ENCODE measurements at regions not wholly inside any gene's neighbourhood (a gene's known extent, or its start where the extent isn't known, plus 50 kb on each side); places are given as distances from the start of the nearest gene placed in this dataset.
A peak's percentile ranks its signal among the peaks of the same experiment; 100 is the strongest.

DNA sequence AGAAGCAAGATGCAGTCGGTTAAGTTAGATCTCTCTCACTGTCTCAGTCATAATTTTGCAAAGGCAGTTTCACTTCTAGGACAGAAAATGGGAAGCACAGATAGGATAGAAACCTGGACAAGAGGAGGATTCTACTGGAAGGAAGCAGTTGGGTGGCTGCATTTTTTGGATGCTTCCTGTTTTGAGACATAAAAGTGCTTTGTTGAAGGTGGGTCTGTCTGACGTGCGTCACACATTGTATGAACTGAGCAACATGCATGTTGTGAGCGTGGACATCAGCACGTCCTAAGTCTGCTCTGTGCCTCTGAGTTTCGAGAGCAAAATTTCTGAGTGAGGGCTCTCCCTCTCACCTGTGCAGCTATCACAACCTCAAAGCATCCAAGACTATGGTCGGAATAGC, 68.7 kb upstream of the SNX9 start:
- peaks cover 0 to 20% (median 11%) of the 10 kb centered on the region in 4 donors for H3K4me1 ChIP-seq
- DNase-seq (ENCODE audit: low spot score in 2 of 2) = no peak
- H3K27me3 ChIP-seq = no peaks in the 10 kb centered on the region
- WGBS, 2 donors = 83 to 85% methylated on average over 7 of the region's 7 CpGs
- H3K36me3 ChIP-seq = no peaks in the 10 kb centered on the region
- TF ChIP-seq, protein P1, sequence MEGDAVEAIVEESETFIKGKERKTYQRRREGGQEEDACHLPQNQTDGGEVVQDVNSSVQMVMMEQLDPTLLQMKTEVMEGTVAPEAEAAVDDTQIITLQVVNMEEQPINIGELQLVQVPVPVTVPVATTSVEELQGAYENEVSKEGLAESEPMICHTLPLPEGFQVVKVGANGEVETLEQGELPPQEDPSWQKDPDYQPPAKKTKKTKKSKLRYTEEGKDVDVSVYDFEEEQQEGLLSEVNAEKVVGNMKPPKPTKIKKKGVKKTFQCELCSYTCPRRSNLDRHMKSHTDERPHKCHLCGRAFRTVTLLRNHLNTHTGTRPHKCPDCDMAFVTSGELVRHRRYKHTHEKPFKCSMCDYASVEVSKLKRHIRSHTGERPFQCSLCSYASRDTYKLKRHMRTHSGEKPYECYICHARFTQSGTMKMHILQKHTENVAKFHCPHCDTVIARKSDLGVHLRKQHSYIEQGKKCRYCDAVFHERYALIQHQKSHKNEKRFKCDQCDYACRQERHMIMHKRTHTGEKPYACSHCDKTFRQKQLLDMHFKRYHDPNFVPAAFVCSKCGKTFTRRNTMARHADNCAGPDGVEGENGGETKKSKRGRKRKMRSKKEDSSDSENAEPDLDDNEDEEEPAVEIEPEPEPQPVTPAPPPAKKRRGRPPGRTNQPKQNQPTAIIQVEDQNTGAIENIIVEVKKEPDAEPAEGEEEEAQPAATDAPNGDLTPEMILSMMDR (IDR thresholded peaks at IDR 0.05) = no peak
- TF ChIP-seq POLR2A (IDR thresholded peaks at IDR 0.05) (no peak), EP300 (IDR thresholded peaks at IDR 0.05) (no peak)
- no peak overlapping the region for H3K4me3 ChIP-seq
- H3K9me3 ChIP-seq = peaks cover 0 to 3% (median 0%) of the 10 kb centered on the region in 4 donors
- no peak overlapping the region for H3K27ac ChIP-seq

DNA sequence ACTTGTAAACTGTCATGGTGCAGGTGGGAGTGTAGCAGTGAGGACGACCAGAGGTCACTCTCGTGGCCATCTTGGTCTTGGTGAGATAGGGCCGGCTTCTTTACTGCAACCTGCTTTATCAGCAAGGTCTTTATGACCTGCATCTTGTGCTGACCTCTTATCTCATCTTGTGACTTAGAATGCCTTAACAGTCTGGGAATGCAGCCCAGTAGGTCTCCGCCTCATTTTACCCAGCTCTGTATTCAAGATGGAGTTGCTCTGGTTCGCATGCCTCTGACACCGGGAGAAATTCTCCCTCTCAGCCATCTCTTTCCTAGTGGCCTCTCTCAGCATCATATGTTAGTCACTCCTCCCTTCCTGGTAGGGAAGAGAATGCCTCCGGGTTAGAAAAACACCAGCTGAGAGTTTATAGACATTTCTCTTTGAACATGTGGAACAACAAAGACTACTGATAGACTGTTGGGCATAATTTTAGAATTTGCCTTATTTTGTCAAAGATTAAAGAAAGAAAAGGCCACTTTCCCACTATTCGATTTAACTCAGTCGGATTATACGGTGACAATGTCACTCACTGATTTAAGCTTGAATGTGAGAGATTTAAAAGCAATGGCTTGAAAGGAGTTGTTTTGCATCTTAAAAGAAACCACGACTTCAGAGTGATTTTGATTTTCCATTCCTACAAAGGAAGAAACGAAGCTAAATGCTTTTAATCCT, 67.9 kb upstream of the SNX9 start:
- 75 to 76% methylated on average over 10 to 12 of the region's 12 CpGs for WGBS, 2 donors
- no peaks in the 10 kb centered on the region for H3K36me3 ChIP-seq
- H3K4me1 ChIP-seq = peaks cover 0 to 20% (median 12%) of the 10 kb centered on the region in 4 donors
- no peak overlapping the region for H3K4me3 ChIP-seq
- no peaks in the 10 kb centered on the region for H3K27me3 ChIP-seq
- H3K27ac ChIP-seq = peak overlapping the region in 1 of 4 donors; percentile 55
- DNase-seq (ENCODE audit: low spot score in 2 of 2) = no peak
- TF ChIP-seq POLR2A (IDR thresholded peaks at IDR 0.05) (no peak), EP300 (IDR thresholded peaks at IDR 0.05) (no peak)
- TF ChIP-seq, protein P1 (IDR thresholded peaks at IDR 0.05) = no peak
- peaks cover 0 to 2% (median 0%) of the 10 kb centered on the region in 4 donors for H3K9me3 ChIP-seq

DNA sequence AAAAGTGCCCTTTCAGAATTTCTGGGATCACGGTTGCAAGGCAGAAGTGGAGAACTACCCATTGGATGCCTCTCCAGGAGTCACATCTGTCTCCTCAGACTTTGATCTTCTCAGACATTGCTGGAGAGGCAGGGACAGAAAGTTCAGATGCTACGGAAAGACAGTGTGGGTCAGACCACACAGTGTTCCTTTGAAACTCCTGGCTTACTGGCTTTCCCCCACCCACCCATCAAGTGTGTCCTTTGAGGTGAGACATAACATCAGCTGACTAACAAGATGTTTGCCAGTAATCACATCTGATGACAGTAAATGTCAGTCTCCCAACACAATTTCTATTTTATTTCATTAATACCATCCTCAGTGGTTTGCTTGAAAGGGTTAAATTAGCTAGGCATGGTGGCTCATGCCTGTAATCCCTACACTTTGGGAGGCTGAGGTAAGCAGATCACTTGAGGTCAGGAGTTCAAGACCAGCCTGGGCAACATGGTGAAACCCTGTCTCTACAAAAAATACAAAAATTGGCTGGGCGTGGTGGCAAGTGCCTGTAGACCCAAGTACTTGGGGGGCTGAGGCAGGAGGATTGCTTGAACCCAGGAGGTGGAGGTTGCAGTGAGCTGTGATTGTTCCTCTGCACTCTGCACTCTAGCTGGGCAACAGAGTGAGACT, 67.2 kb upstream of the SNX9 start:
- 76 to 83% methylated on average over 3 of the region's 3 CpGs for WGBS, 2 donors
- no peak overlapping the region for H3K4me3 ChIP-seq
- peak overlapping the region in 2 of 4 donors; percentile 52 to 55 for H3K27ac ChIP-seq
- DNase-seq (ENCODE audit: low spot score in 2 of 2) = no peak
- H3K27me3 ChIP-seq = no peaks in the 10 kb centered on the region
- no peaks in the 10 kb centered on the region for H3K9me3 ChIP-seq
- no peaks in the 10 kb centered on the region for H3K36me3 ChIP-seq
- peaks cover 0 to 24% (median 18%) of the 10 kb centered on the region in 4 donors for H3K4me1 ChIP-seq
- no peak for TF ChIP-seq EP300 (IDR thresholded peaks at IDR 0.05)
- TF ChIP-seq, protein P1 (IDR thresholded peaks at IDR 0.05) = no peak
- no peak for TF ChIP-seq POLR2A (IDR thresholded peaks at IDR 0.05)

DNA sequence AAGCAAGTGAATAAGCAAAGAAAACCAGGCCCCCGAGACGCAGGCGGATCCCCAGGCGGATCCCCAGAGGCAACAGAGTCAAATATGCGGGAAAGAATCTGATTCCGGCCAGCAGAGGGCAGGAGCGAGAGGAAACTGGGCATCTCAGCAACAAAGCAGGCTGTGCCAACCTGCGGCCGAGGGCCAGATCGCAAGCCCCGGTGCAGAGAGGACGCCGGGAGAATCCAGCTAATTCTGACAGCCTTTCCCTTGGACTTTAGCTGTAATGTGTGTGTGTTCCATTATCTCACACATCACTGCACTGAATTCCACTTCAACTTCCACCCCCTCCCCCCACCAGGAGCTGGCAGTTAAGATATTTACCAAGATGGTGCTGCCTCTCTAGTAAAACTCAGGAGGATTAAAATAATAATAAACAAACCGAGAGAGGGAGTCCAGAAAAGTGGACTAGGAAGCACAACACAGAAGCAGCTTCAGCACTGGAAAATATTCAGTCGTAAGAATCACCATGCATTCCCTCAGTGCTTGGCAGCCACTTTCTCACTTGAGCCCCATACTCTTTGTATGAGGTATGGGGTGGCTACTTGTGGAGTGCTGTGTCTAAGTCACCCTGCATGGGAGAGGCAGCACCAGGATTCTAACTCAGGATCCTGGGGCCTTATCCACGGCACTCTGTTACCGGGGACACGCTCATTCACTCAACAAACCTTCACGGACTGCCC, 66.2 kb upstream of the SNX9 start:
- Histone ChIP-seq H3K27me3 (no peaks in the 10 kb centered on the region), H3K4me1 (peaks cover 0 to 34% (median 24%) of the 10 kb centered on the region in 4 donors), H3K27ac (peak overlapping the region in 3 of 4 donors; percentile 5 to 55 (median 52)), H3K4me3 (no peak overlapping the region), H3K36me3 (no peaks in the 10 kb centered on the region), H3K9me3 (no peaks in the 10 kb centered on the region)
- DNase-seq (ENCODE audit: low spot score in 2 of 2) = peak; percentile 87 to 95
- TF ChIP-seq, protein P1 (IDR thresholded peaks at IDR 0.05) = peak; percentile 78 to 91 (median 86)
- TF ChIP-seq POLR2A (IDR thresholded peaks at IDR 0.05) (no peak), EP300 (IDR thresholded peaks at IDR 0.05) (peak; percentile 30 to 66)
- WGBS, 2 donors = 23 to 24% methylated on average over 19 of the region's 19 CpGs

All from tibial nerve (tissue), 4 donors.